ENCODE measurements at regions not wholly inside any gene's neighbourhood (a gene's known extent, or its start where the extent isn't known, plus 50 kb on each side); places are given as distances from the start of the nearest gene placed in this dataset.

- TF ChIP-seq CTCF (IDR thresholded peaks at IDR 0.05 in 2 of 3, conservative IDR thresholded peaks at IDR 0.05 in 1 of 3; ENCODE audit: borderline replicate concordance in 1 of 3, insufficient read depth in 1 of 3, low read depth in 2 of 3, low read length in 2 of 3) (no peak), POLR2AphosphoS5 (IDR thresholded peaks at IDR 0.05; ENCODE audit: low read depth, low read length) (no peak), ZNF274 (IDR thresholded peaks at IDR 0.05; ENCODE audit: low read depth, low read length) (no peak)
These were observed 220.1 kb downstream of the BCHE start for GRCh38 chr3:165617134-165617533.
